Ishikawa (cell line): ENCODE measurements at regions not wholly inside any gene's neighbourhood (a gene's known extent, or its start where the extent isn't known, plus 50 kb on each side); places are given as distances from the start of the nearest gene placed in this dataset.

Experiments
- CEBPB ChIP-seq: IDR thresholded peaks from 2 replicates; pipeline ENCODE4 v1.6.1; 2012
- CREB1 ChIP-seq: IDR thresholded peaks from 2 replicates; pipeline ENCODE4 v1.6.1; 2012; ENCODE audit warnings: low read depth
- EGR1 ChIP-seq: IDR thresholded peaks from 2 replicates; pipeline ENCODE4 v1.6.1; 2012
- EP300 ChIP-seq: IDR thresholded peaks from 2 replicates; pipeline ENCODE4 v1.6.1; 2012; ENCODE audit warnings: borderline replicate concordance
- FOXM1 ChIP-seq: IDR thresholded peaks from 2 replicates; pipeline ENCODE4 v1.6.1; 2012; ENCODE audit warnings: low read depth, borderline replicate concordance
- NFIC ChIP-seq: IDR thresholded peaks from 2 replicates; pipeline ENCODE4 v1.6.1; 2012
- RAD21 ChIP-seq: IDR thresholded peaks from 2 replicates; pipeline ENCODE4 v1.6.1; 2012; ENCODE audit warnings: low read depth
- REST ChIP-seq: IDR thresholded peaks from 2 replicates; pipeline ENCODE4 v1.6.1; 2012; ENCODE audit warnings: low read depth, mild to moderate bottlenecking
- TAF1 ChIP-seq: IDR thresholded peaks from 2 replicates; pipeline ENCODE4 v1.6.1; 2012; ENCODE audit warnings: low read depth, mild to moderate bottlenecking
- TCF12 ChIP-seq: IDR thresholded peaks from 2 replicates; pipeline ENCODE4 v1.6.1; 2012; ENCODE audit warnings: low read depth
- TEAD4 ChIP-seq: IDR thresholded peaks from 2 replicates; pipeline ENCODE4 v1.6.1; 2012
- YY1 ChIP-seq: IDR thresholded peaks from 2 replicates; pipeline ENCODE4 v1.6.1; 2012; ENCODE audit warnings: low read depth
- ZBTB7A ChIP-seq: IDR thresholded peaks from 2 replicates; pipeline ENCODE4 v1.6.1; 2012; ENCODE audit warnings: low read depth
- TF ChIP-seq, protein P1 (sequence below): IDR thresholded peaks from 2 replicates; pipeline ENCODE4 v1.6.1; 2012
- TF ChIP-seq, protein P2 (sequence below): IDR thresholded peaks from 2 replicates; pipeline ENCODE4 v1.6.1; 2012

DNA sequence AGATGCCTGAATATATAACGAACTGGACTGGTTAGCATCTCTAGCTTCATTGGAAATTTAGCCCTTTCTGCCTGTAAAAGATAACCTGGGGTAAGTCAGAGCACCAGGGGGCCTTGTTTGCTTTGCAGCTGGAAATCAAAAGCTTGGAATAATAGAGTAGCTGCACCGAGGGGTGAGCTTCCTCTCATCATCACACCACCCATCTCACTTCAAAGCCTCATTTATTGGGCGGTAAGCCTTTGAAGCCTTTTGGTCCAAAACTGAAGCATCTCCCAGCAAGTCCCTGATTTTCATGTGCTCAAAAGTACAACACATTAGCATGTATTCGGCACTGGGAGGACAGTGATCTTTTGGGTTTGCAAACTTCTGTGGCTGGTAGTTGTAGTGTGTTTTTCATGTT is 405.1 kb downstream of the FOXO1 start:
- TF ChIP-seq NFIC = no peak
- TF ChIP-seq TEAD4 = no peak
- TF ChIP-seq REST = no peak
- TF ChIP-seq ZBTB7A = no peak
- TF ChIP-seq RAD21 = no peak
- TF ChIP-seq TAF1 = no peak
- TF ChIP-seq, protein P1, sequence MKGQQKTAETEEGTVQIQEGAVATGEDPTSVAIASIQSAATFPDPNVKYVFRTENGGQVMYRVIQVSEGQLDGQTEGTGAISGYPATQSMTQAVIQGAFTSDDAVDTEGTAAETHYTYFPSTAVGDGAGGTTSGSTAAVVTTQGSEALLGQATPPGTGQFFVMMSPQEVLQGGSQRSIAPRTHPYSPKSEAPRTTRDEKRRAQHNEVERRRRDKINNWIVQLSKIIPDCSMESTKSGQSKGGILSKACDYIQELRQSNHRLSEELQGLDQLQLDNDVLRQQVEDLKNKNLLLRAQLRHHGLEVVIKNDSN = no peak
- TF ChIP-seq FOXM1 = no peak
- TF ChIP-seq EGR1 = no peak
- no peak for TF ChIP-seq TCF12
- TF ChIP-seq YY1 = no peak
- no peak for TF ChIP-seq CREB1
- TF ChIP-seq EP300 = no peak
- TF ChIP-seq CEBPB = no peak
- TF ChIP-seq, protein P2, sequence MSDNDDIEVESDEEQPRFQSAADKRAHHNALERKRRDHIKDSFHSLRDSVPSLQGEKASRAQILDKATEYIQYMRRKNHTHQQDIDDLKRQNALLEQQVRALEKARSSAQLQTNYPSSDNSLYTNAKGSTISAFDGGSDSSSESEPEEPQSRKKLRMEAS = no peak

GRCh38 chr13:40261947-40262346 is 404.5 kb downstream of the FOXO1 start:
- TF ChIP-seq FOXM1 (no peak), CREB1 (no peak), RAD21 (no peak)
- TF ChIP-seq, protein P1 = no peak

DNA sequence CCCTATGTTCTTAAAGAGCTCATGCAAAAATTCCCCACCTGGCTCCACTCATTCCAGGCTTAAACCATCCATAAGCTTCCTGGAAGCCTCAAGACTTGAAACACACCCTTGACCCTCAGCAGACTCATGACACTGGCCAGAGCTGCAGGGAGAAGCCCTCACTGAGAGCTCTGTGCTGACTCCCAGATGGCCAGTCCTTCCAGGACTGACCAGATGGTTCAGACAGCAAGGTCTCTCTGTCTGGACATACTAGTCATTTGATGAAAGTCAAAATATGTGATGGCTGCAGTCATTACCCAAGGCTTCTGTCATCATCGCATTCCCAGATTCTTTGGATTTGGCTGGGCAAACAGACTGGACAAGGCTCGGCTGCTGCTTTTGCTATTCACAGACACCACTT is 397.4 kb downstream of the FOXO1 start:
- TF ChIP-seq, protein P1 = no peak
- TF ChIP-seq EGR1 (no peak), TEAD4 (no peak), FOXM1 (no peak), REST (no peak), RAD21 (no peak), NFIC (no peak), CEBPB (no peak), EP300 (no peak), CREB1 (no peak), TCF12 (no peak), TAF1 (no peak)
- TF ChIP-seq, protein P2 = no peak

DNA sequence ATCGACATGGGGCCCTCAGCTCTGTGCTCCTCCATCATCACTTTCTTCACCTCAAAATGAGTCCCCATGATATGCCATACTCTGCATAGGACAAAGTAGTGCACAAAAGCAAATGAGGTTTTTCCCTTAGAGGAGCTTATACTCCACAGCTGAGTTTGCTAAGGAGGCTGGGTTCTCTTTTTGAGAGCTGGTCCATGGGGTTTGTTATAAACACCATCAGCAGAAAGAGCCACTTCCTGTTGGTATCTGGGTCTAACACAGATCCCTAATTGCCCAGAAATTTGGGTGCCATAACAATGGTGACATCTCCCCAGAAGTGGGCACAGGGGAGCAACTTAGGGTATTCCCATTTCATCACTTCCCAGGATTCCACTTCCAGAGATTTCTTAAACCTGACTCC is 395.7 kb downstream of the FOXO1 start:
- TF ChIP-seq YY1 (no peak), FOXM1 (no peak), CREB1 (no peak), TAF1 (no peak), REST (no peak), EP300 (no peak), ZBTB7A (no peak), CEBPB (no peak), NFIC (no peak), RAD21 (no peak), TCF12 (no peak), EGR1 (no peak), TEAD4 (no peak)
- TF ChIP-seq, protein P1 = no peak
- TF ChIP-seq, protein P2 = no peak
